SU-DHL-6 (cell line): ENCODE measurements at regions not wholly inside any gene's neighbourhood (a gene's known extent, or its start where the extent isn't known, plus 50 kb on each side); places are given as distances from the start of the nearest gene placed in this dataset.

Source experiments
- EZH2phosphoT487 ChIP-seq: fragments of 200-600 bp; sonication (generic), shearing (Covaris generic); conservative IDR thresholded peaks from 2 replicates; pipeline ENCODE4 v1.6.1; 2018; ENCODE audit warnings: mild to moderate bottlenecking, antibody characterized with exemption, low read length, moderate library complexity, mixed read lengths
- TF ChIP-seq, protein P1 (sequence below): fragments of 200-600 bp; sonication (generic); IDR thresholded peaks from one replicate; pipeline ENCODE4 v1.5.1; 2017; ENCODE audit warnings: antibody characterized with exemption, mild to moderate bottlenecking, low read length, moderate library complexity; ENCODE audit not compliant: insufficient read depth, poor library complexity, severe bottlenecking

DNA sequence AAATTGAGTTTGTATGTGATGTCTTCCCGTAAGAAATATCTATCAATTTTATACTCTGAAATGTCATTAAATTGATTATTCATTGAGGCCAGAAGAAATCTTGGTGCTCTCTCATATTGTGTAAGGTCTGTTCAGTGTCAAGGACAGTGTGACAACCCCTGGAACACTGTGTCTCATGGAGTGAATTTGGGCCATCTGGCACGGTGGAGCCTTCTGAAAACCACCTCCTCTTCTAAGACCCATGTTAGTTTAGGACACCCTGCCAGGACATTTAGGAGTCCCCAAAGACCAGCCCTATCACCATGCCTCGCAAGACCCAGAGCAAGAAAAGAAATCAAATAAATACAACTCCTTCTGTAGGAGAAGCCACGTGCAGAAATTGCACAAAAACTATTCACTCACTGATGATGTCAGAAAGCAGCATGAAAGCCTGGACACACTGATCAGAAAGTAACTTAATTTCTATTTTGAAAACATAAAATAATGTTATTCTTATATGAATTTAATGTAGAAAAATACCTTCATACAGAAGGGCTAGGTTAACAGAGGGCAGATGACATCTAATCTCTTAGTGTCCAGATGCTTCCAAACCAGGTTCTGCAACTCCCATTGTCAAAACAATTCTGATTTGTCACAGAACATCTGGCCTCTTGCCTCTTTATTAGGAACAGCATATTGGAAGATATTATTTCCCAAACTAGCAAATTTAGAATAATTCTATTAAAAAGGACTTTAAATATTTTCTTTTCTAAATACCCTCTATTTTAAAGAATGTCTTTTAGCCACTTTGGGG, 298.8 kb downstream of the NR2F1-AS1 start:
- TF ChIP-seq, protein P1, sequence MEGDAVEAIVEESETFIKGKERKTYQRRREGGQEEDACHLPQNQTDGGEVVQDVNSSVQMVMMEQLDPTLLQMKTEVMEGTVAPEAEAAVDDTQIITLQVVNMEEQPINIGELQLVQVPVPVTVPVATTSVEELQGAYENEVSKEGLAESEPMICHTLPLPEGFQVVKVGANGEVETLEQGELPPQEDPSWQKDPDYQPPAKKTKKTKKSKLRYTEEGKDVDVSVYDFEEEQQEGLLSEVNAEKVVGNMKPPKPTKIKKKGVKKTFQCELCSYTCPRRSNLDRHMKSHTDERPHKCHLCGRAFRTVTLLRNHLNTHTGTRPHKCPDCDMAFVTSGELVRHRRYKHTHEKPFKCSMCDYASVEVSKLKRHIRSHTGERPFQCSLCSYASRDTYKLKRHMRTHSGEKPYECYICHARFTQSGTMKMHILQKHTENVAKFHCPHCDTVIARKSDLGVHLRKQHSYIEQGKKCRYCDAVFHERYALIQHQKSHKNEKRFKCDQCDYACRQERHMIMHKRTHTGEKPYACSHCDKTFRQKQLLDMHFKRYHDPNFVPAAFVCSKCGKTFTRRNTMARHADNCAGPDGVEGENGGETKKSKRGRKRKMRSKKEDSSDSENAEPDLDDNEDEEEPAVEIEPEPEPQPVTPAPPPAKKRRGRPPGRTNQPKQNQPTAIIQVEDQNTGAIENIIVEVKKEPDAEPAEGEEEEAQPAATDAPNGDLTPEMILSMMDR = no peak
- no peak for TF ChIP-seq EZH2phosphoT487
